ENCODE measurements at regions not wholly inside any gene's neighbourhood (a gene's known extent, or its start where the extent isn't known, plus 50 kb on each side); places are given as distances from the start of the nearest gene placed in this dataset.

GRCh38 chr21:43302769-43303168 is 124.2 kb downstream of the SIK1 start:
- DNase-seq (ENCODE audit: low spot score): no peak

GRCh38 chr21:43302062-43302700 is 124.8 kb downstream of the SIK1 start:
- no peak for DNase-seq (ENCODE audit: low spot score)

- no peak for DNase-seq (ENCODE audit: low spot score)
Measured at GRCh38 chr21:43301409-43302061, 125.4 kb downstream of the SIK1 start.

- no peak for DNase-seq (ENCODE audit: low spot score)
Measured at GRCh38 chr21:43300496-43301408, 126.2 kb downstream of the SIK1 start.

GRCh38 chr21:43299441-43300277 is 127.3 kb downstream of the SIK1 start:
- DNase-seq (ENCODE audit: low spot score): no peak

- no peak for DNase-seq (ENCODE audit: low spot score)
Measured at GRCh38 chr21:43298546-43299440, 128.1 kb downstream of the SIK1 start.

DNA sequence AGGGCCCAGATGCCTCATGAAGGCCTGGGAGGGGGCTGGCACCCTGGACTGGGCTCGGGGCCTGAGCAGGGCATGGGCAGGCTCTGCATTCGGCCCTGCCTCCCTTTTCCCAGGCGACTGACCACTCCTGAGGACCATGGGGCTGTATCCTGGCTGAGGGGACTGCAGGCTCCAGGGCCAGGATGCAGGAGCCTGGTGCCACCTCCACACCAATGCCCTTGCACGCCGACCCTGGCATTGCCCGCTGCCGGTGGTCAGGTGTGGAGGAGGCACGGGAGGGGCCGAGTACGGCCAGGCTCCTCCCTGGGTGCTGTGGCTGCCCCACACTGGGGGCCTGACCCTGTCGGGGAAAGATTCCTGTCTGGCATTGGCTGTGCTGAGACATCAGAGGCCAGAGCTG is 128.9 kb downstream of the SIK1 start:
- DNase-seq (ENCODE audit: low spot score): no peak

GRCh38 chr21:43297391-43297981 is 128.7 kb downstream of the CRYAA start:
- no peak for DNase-seq (ENCODE audit: low spot score)

GRCh38 chr21:43295066-43295958 is 126.5 kb downstream of the CRYAA start:
- DNase-seq (ENCODE audit: low spot score): no peak

DNA sequence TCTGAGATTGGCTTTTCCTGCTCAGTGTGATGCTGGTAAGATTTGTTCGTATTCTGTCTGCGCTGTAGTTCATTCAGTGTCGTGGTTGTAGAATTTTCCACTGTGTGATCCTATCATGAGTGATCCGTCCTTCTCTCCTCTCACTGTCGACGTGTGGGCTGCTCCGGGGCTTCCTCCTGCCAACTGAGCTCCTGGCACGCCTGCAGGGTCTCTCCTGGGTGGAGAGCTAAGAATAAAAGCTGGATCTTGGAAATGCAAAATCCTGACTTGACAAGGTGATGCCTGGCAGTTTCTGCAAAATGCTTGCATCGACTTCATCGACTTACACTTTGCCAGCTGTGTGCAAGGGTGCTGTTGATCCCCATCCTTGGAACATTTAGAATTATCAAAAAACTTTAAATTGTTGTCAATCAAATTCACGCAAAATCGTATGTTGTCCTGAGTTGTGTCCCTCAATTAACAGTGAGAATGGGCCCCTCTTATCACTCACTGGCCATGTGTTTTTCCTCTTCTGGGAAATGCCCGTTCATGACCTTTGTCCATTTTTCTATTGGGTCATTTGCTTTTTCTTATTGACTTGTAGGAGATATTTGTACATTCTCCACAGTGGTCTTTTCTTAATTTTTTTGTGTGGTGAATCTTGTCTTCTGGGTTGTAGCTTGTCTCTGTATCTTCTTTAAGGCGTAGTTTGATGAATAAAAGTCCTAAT is 125.5 kb downstream of the CRYAA start:
- DNase-seq (ENCODE audit: low spot score): no peak

- DNase-seq (ENCODE audit: low spot score): no peak
Measured at GRCh38 chr21:43292866-43293142, 124.0 kb downstream of the CRYAA start.

GRCh38 chr21:43292041-43292865 is 123.4 kb downstream of the CRYAA start:
- DNase-seq (ENCODE audit: low spot score): no peak

DNA sequence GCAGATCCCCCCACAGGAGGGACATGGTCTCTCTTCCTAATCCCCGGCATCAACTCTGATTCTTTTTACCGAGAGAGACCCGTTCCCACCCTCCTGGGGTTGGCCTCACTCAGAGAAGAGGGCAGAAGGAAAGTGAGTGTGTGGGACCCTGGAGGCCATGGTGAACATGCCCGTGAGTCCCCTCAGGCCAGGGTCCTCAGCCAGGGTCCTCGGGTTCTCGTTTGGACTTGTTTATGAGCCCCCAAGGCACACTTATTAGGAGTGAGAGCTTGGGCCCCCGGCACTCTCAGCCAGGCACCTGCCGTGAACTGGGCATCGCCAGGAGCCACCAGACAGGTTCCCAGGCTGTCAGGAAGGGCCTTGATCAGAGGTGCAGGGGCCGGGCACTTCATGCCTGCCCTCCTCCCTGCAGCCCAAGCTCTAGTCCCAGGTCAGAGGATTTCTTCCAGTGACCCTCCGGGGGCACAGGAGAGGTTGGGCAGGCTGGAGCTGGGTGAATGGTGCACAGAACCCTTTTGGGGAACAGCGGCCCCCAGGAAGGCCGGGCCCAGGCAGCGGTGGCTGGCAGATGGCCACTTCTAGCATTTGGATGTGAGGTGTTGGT is 122.6 kb downstream of the CRYAA start:
- DNase-seq (ENCODE audit: low spot score): no peak

GRCh38 chr21:43290421-43291346 is 121.9 kb downstream of the CRYAA start:
- DNase-seq (ENCODE audit: low spot score): no peak

GRCh38 chr21:43289966-43290365 is 121.2 kb downstream of the CRYAA start:
- DNase-seq (ENCODE audit: low spot score): no peak

GRCh38 chr21:43289442-43289841 is 120.6 kb downstream of the CRYAA start:
- no peak for DNase-seq (ENCODE audit: low spot score)
